ENCODE measurements at regions not wholly inside any gene's neighbourhood (a gene's known extent, or its start where the extent isn't known, plus 50 kb on each side); places are given as distances from the start of the nearest gene placed in this dataset.
"Not testable (repeated sequence)": the region's sequence is repeated elsewhere in the genome, so short reads cannot be mapped to it uniquely, and the experiment has no call there.

- Mint-ChIP-seq H3K4me3 (no peak overlapping the region), H3K9me3 (no peaks in the 10 kb centered on the region), H3K27me3 (no peaks in the 10 kb centered on the region), H3K27ac (no peak overlapping the region), H3K4me1 (no peaks in the 10 kb centered on the region), H3K36me3 (no peaks in the 10 kb centered on the region)
Measured at GRCh38 chr15:93780073-93780472, 451.3 kb upstream of the MCTP2 start.

GRCh38 chr15:93779341-93779740 is 452.0 kb upstream of the MCTP2 start:
- no peaks in the 10 kb centered on the region for H3K36me3 Mint-ChIP-seq
- no peak overlapping the region for H3K4me3 Mint-ChIP-seq
- H3K27ac Mint-ChIP-seq = no peak overlapping the region
- no peaks in the 10 kb centered on the region for H3K27me3 Mint-ChIP-seq
- H3K9me3 Mint-ChIP-seq = no peaks in the 10 kb centered on the region
- no peaks in the 10 kb centered on the region for H3K4me1 Mint-ChIP-seq

GRCh38 chr15:93771196-93772030 is 459.9 kb upstream of the MCTP2 start:
- H3K36me3 Mint-ChIP-seq = peaks cover 2% of the 10 kb centered on the region

GRCh38 chr15:93770788-93771187 is 460.6 kb upstream of the MCTP2 start:
- H3K4me3 Mint-ChIP-seq = no peak overlapping the region
- H3K36me3 Mint-ChIP-seq = peaks cover 2% of the 10 kb centered on the region
- H3K9me3 Mint-ChIP-seq = peaks cover 11% of the 10 kb centered on the region
- H3K27me3 Mint-ChIP-seq = peaks cover 2% of the 10 kb centered on the region
- no peak overlapping the region for H3K27ac Mint-ChIP-seq
- H3K4me1 Mint-ChIP-seq = no peaks in the 10 kb centered on the region

More at GRCh38 chr15:93771196-93772030, 459.9 kb upstream of the MCTP2 start:
- Mint-ChIP-seq H3K4me3 (no peak overlapping the region), H3K27me3 (peaks cover 2% of the 10 kb centered on the region), H3K27ac (no peak overlapping the region), H3K4me1 (no peaks in the 10 kb centered on the region), H3K9me3 (peaks cover 11% of the 10 kb centered on the region)

- H3K9me3 Mint-ChIP-seq = peaks cover 8% of the 10 kb centered on the region
- H3K4me1 Mint-ChIP-seq = no peaks in the 10 kb centered on the region
- no peak overlapping the region for H3K4me3 Mint-ChIP-seq
- H3K27ac Mint-ChIP-seq = no peak overlapping the region
- peaks cover 2% of the 10 kb centered on the region for H3K27me3 Mint-ChIP-seq
- H3K36me3 Mint-ChIP-seq = peaks cover under 1% of the 10 kb centered on the region
Measured at GRCh38 chr15:93762036-93762435, 469.3 kb upstream of the MCTP2 start.

GRCh38 chr15:93759629-93760028 is 471.7 kb upstream of the MCTP2 start:
- Mint-ChIP-seq H3K27me3 (peaks cover 4% of the 10 kb centered on the region), H3K4me1 (no peaks in the 10 kb centered on the region), H3K9me3 (peaks cover 4% of the 10 kb centered on the region), H3K27ac (no peak overlapping the region), H3K36me3 (no peaks in the 10 kb centered on the region), H3K4me3 (no peak overlapping the region)

GRCh38 chr15:93758824-93759223 is 472.5 kb upstream of the MCTP2 start:
- Mint-ChIP-seq H3K9me3 (peaks cover 4% of the 10 kb centered on the region), H3K27me3 (peaks cover 4% of the 10 kb centered on the region), H3K4me3 (no peak overlapping the region), H3K27ac (no peak overlapping the region), H3K4me1 (no peaks in the 10 kb centered on the region), H3K36me3 (no peaks in the 10 kb centered on the region)

- no peak overlapping the region for H3K27ac Mint-ChIP-seq
- no peak overlapping the region for H3K4me3 Mint-ChIP-seq
Measured at GRCh38 chr15:93748710-93749109, 482.7 kb upstream of the MCTP2 start.

GRCh38 chr15:93734976-93735375 is 496.4 kb upstream of the MCTP2 start:
- H3K27ac Mint-ChIP-seq, H3K9me3 Mint-ChIP-seq, H3K4me1 Mint-ChIP-seq, H3K36me3 Mint-ChIP-seq, H3K4me3 Mint-ChIP-seq, H3K27me3 Mint-ChIP-seq: not testable (repeated sequence)

More at GRCh38 chr15:93748710-93749109, 482.7 kb upstream of the MCTP2 start:
- H3K4me1 Mint-ChIP-seq = no peaks in the 10 kb centered on the region
- H3K27me3 Mint-ChIP-seq = peaks cover 14% of the 10 kb centered on the region
- peaks cover 22% of the 10 kb centered on the region for H3K9me3 Mint-ChIP-seq
- no peaks in the 10 kb centered on the region for H3K36me3 Mint-ChIP-seq

- Mint-ChIP-seq H3K36me3 (no peaks in the 10 kb centered on the region), H3K4me1 (no peaks in the 10 kb centered on the region), H3K9me3 (peaks cover 4% of the 10 kb centered on the region), H3K27me3 (no peaks in the 10 kb centered on the region), H3K4me3 (no peak overlapping the region), H3K27ac (no peak overlapping the region)
Measured at GRCh38 chr15:93730724-93731123, 500.6 kb upstream of the MCTP2 start.

- Mint-ChIP-seq H3K4me3 (no peak overlapping the region), H3K27ac (no peak overlapping the region), H3K27me3 (no peaks in the 10 kb centered on the region), H3K4me1 (no peaks in the 10 kb centered on the region), H3K9me3 (no peaks in the 10 kb centered on the region), H3K36me3 (no peaks in the 10 kb centered on the region)
Measured at GRCh38 chr15:93722165-93722564, 509.2 kb upstream of the MCTP2 start.

- Mint-ChIP-seq H3K27me3 (no peaks in the 10 kb centered on the region), H3K4me1 (no peaks in the 10 kb centered on the region), H3K36me3 (no peaks in the 10 kb centered on the region)
Measured at GRCh38 chr15:93720607-93721006, 510.8 kb upstream of the MCTP2 start.

GRCh38 chr15:93719921-93720351 is 511.4 kb upstream of the MCTP2 start:
- Mint-ChIP-seq H3K36me3 (no peaks in the 10 kb centered on the region), H3K4me3 (no peak overlapping the region), H3K9me3 (no peaks in the 10 kb centered on the region), H3K4me1 (no peaks in the 10 kb centered on the region), H3K27ac (no peak overlapping the region), H3K27me3 (peaks cover 2% of the 10 kb centered on the region)

More at GRCh38 chr15:93720607-93721006, 510.8 kb upstream of the MCTP2 start:
- Mint-ChIP-seq H3K27ac (no peak overlapping the region), H3K4me3 (no peak overlapping the region), H3K9me3 (no peaks in the 10 kb centered on the region)

GRCh38 chr15:93716615-93717231 is 514.6 kb upstream of the MCTP2 start:
- H3K27ac Mint-ChIP-seq = no peak overlapping the region
- H3K36me3 Mint-ChIP-seq = no peaks in the 10 kb centered on the region
- H3K4me1 Mint-ChIP-seq = no peaks in the 10 kb centered on the region
- no peaks in the 10 kb centered on the region for H3K9me3 Mint-ChIP-seq
- peaks cover 2% of the 10 kb centered on the region for H3K27me3 Mint-ChIP-seq
- H3K4me3 Mint-ChIP-seq = no peak overlapping the region

GRCh38 chr15:93709708-93710107 is 521.7 kb upstream of the MCTP2 start:
- Mint-ChIP-seq H3K9me3 (no peaks in the 10 kb centered on the region), H3K27ac (no peak overlapping the region), H3K36me3 (no peaks in the 10 kb centered on the region), H3K27me3 (peaks cover 3% of the 10 kb centered on the region), H3K4me3 (no peak overlapping the region), H3K4me1 (no peaks in the 10 kb centered on the region)

GRCh38 chr15:93708724-93709445 is 522.5 kb upstream of the MCTP2 start:
- no peaks in the 10 kb centered on the region for H3K9me3 Mint-ChIP-seq
- no peak overlapping the region for H3K4me3 Mint-ChIP-seq
- H3K36me3 Mint-ChIP-seq = no peaks in the 10 kb centered on the region
- H3K4me1 Mint-ChIP-seq = no peaks in the 10 kb centered on the region
- H3K27me3 Mint-ChIP-seq = peaks cover 3% of the 10 kb centered on the region
- H3K27ac Mint-ChIP-seq = no peak overlapping the region
